Stimulated activated CD4-positive, alpha-beta T cell treated with anti-CD3 and anti-CD28 coated beads, Interleukin-4, amount 100 ng/mL, for 24 hours (primary cell): ENCODE measurements at regions not wholly inside any gene's neighbourhood (a gene's known extent, or its start where the extent isn't known, plus 50 kb on each side); places are given as distances from the start of the nearest gene placed in this dataset.

ENCODE experiments used
- DNase-seq: peaks from one replicate; pipeline ENCODE4 v3.0.0-alpha.2; 2020

- no peak for DNase-seq
Measured at GRCh38 chr20:17856837-17857605, 111.6 kb downstream of the SNX5 start.

- no peak for DNase-seq
Measured at GRCh38 chr20:17856024-17856564, 112.5 kb downstream of the SNX5 start.

GRCh38 chr20:17854307-17854903 lies 114.2 kb downstream of the SNX5 start:
- DNase-seq: no peak

- DNase-seq: no peak
Measured at GRCh38 chr20:17852323-17852722, 116.3 kb downstream of the SNX5 start.

- DNase-seq: no peak
Measured at GRCh38 chr20:17850684-17851026, 117.9 kb downstream of the SNX5 start.

GRCh38 chr20:17849901-17850683 lies 118.5 kb downstream of the SNX5 start:
- DNase-seq: no peak

GRCh38 chr20:17849138-17849900 lies 119.3 kb downstream of the SNX5 start:
- DNase-seq: no peak

GRCh38 chr20:17848249-17849048 lies 120.1 kb downstream of the SNX5 start:
- DNase-seq: no peak

- DNase-seq: no peak
Measured at GRCh38 chr20:17845701-17846475, 122.7 kb downstream of the SNX5 start.

GRCh38 chr20:17844549-17845298 lies 123.9 kb downstream of the SNX5 start:
- DNase-seq: no peak

- DNase-seq: no peak
Measured at GRCh38 chr20:17844133-17844429, 124.5 kb downstream of the SNX5 start.

- DNase-seq: peak; percentile 8
Measured at GRCh38 chr20:17843246-17844132, 125.1 kb downstream of the SNX5 start.

GRCh38 chr20:17841751-17842215 lies 126.8 kb downstream of the SNX5 start:
- no peak for DNase-seq

- no peak for DNase-seq
Measured at GRCh38 chr20:17840423-17840822, 128.2 kb downstream of the SNX5 start.

- no peak for DNase-seq
Measured at GRCh38 chr20:17838921-17839320, 129.7 kb downstream of the SNX5 start.

GRCh38 chr20:17837179-17837578 lies 131.4 kb downstream of the SNX5 start:
- no peak for DNase-seq

GRCh38 chr20:17836303-17836861 lies 132.2 kb downstream of the SNX5 start:
- DNase-seq: no peak

GRCh38 chr20:17835934-17836300 lies 132.7 kb downstream of the SNX5 start:
- no peak for DNase-seq

- no peak for DNase-seq
Measured at GRCh38 chr20:17835240-17835933, 133.2 kb downstream of the SNX5 start.
